VCaP (cell line): ENCODE measurements at regions not wholly inside any gene's neighbourhood (a gene's known extent, or its start where the extent isn't known, plus 50 kb on each side); places are given as distances from the start of the nearest gene placed in this dataset.

ENCODE experiments used
- H3K27ac ChIP-seq: fragments of 450-650 bp; 2 replicates; pipeline ENCODE4 v1.5.1; 2017
- CTCF ChIP-seq: fragments of 450-650 bp; conservative IDR thresholded peaks from 2 replicates; pipeline ENCODE4 v1.5.1; 2017; ENCODE audit warnings: mild to moderate bottlenecking, moderate library complexity

GRCh38 chr6:40792183-40792582, 205.0 kb upstream of the LRFN2 start:
- no peak overlapping the region for H3K27ac ChIP-seq
- TF ChIP-seq CTCF: no peak

GRCh38 chr6:40791004-40791403, 203.8 kb upstream of the LRFN2 start:
- no peak overlapping the region for H3K27ac ChIP-seq
- no peak for TF ChIP-seq CTCF

- H3K27ac ChIP-seq: no peak overlapping the region
- no peak for TF ChIP-seq CTCF
Observed at GRCh38 chr6:40788661-40789655, 201.8 kb upstream of the LRFN2 start.

GRCh38 chr6:40782355-40782754, 195.2 kb upstream of the LRFN2 start:
- no peak for TF ChIP-seq CTCF
- no peak overlapping the region for H3K27ac ChIP-seq

GRCh38 chr6:40780637-40781036, 193.5 kb upstream of the LRFN2 start:
- no peak overlapping the region for H3K27ac ChIP-seq
- no peak for TF ChIP-seq CTCF

GRCh38 chr6:40779409-40779808, 192.2 kb upstream of the LRFN2 start:
- H3K27ac ChIP-seq: no peak overlapping the region
- no peak for TF ChIP-seq CTCF

GRCh38 chr6:40778918-40779317, 191.8 kb upstream of the LRFN2 start:
- TF ChIP-seq CTCF: no peak
- H3K27ac ChIP-seq: no peak overlapping the region
